Prostate gland (tissue), 2 donors: ENCODE measurements at regions not wholly inside any gene's neighbourhood (a gene's known extent, or its start where the extent isn't known, plus 50 kb on each side); places are given as distances from the start of the nearest gene placed in this dataset.

Experiments used
- POLR2AphosphoS5 ChIP-seq: sonication (generic); formaldehyde crosslinking; IDR thresholded peaks from one replicate; pipeline ENCODE4 v1.6.1; 2017; ENCODE audit warnings: antibody characterized with exemption
- TF ChIP-seq, protein P1 (sequence below), 4 experiments: fragments of 200-600 bp in 2 of 4; fragments of 450-650 bp in 2 of 4; sonication (generic) in 2 of 4; IDR thresholded peaks; 1 replicate in 3 of 4; 2 replicates in 1 of 4; pipeline ENCODE4 v1.5.1; 2016 to 2019; ENCODE audit warnings: antibody characterized with exemption in 4 of 4, mild to moderate bottlenecking in 2 of 4, moderate library complexity in 2 of 4

DNA sequence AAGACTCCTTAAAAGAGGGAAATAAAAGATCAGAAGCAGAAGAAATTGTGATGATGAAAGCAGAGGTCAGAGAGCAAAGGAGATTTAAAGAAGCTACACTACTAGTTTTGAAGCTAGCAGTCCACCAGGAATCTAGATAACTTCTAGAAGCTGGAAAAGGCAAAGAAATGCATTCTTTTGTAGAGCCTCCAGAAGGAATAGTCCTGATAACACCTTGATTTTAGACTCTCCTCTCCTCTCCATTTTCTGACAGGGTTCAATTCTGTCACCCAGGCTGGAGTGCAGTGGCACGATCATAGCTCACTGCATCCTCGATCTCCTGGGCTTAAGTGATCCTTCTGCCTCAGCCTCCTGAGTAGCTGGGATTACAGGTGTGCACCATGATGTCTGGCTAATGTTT lies 1187.3 kb upstream of the CNTN5 start:
- TF ChIP-seq, protein P1, sequence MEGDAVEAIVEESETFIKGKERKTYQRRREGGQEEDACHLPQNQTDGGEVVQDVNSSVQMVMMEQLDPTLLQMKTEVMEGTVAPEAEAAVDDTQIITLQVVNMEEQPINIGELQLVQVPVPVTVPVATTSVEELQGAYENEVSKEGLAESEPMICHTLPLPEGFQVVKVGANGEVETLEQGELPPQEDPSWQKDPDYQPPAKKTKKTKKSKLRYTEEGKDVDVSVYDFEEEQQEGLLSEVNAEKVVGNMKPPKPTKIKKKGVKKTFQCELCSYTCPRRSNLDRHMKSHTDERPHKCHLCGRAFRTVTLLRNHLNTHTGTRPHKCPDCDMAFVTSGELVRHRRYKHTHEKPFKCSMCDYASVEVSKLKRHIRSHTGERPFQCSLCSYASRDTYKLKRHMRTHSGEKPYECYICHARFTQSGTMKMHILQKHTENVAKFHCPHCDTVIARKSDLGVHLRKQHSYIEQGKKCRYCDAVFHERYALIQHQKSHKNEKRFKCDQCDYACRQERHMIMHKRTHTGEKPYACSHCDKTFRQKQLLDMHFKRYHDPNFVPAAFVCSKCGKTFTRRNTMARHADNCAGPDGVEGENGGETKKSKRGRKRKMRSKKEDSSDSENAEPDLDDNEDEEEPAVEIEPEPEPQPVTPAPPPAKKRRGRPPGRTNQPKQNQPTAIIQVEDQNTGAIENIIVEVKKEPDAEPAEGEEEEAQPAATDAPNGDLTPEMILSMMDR (IDR thresholded peaks at IDR 0.05) = no peak
- TF ChIP-seq POLR2AphosphoS5 = no peak
